Mesothelial cell of epicardium (in vitro differentiated cells): ENCODE measurements at regions not wholly inside any gene's neighbourhood (a gene's known extent, or its start where the extent isn't known, plus 50 kb on each side); places are given as distances from the start of the nearest gene placed in this dataset.
"Not testable (repeated sequence)": the region's sequence is repeated elsewhere in the genome, so short reads cannot be mapped to it uniquely, and the experiment has no call there.

Source experiments
- DNase-seq, 2 experiments: peaks; one replicate each; pipeline ENCODE4 v3.0.0; 2021; ENCODE audit warnings: low spot score in 2 of 2; ENCODE audit not compliant: unreplicated experiment in 2 of 2
- H3K27ac Mint-ChIP-seq: 2 replicates; pipeline ENCODE4 v1.8.0; 2021; ENCODE audit warnings: mixed read lengths
- H3K27me3 Mint-ChIP-seq: 2 replicates; pipeline ENCODE4 v1.8.0; 2021; ENCODE audit warnings: low read depth, mixed read lengths
- H3K36me3 Mint-ChIP-seq: 2 replicates; pipeline ENCODE4 v1.8.0; 2021; ENCODE audit warnings: mixed read lengths
- H3K4me1 Mint-ChIP-seq: 2 replicates; pipeline ENCODE4 v1.8.0; 2021; ENCODE audit warnings: mixed read lengths
- H3K4me3 Mint-ChIP-seq: 2 replicates; pipeline ENCODE4 v1.8.0; 2021; ENCODE audit warnings: mild to moderate bottlenecking, moderate library complexity, mixed read lengths
- H3K9me3 Mint-ChIP-seq: 2 replicates; pipeline ENCODE4 v1.8.0; 2021; ENCODE audit warnings: mixed read lengths
- CTCF ChIP-seq: fragments of 200-600 bp; sonication (generic); IDR thresholded peaks from one replicate; pipeline ENCODE4 v1.5.0; 2021; ENCODE audit warnings: antibody characterized with exemption; ENCODE audit not compliant: unreplicated experiment

DNA sequence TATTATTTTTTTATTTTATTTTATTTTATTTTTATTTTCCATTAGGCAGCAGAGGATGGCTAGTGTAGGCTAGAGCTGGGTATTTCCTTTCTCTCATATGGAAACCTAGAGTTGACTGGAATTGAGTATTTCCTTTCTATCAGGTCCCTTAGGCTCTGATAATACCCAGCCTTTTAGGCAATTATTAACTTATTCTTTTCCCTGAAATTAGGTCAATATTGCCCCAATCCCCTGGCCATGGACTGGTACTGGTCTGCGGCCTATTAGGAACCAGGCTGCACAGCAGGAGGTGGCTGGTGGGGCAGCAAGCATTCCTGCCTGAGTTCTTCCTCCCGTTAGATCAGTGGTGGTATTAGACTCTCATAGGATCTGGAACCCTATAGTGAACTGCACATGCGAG is 632.2 kb downstream of the TENT5A start:
- Mint-ChIP-seq H3K27me3 (no peaks in the 10 kb centered on the region), H3K36me3 (no peaks in the 10 kb centered on the region), H3K27ac (no peak overlapping the region), H3K4me1 (no peaks in the 10 kb centered on the region), H3K9me3 (peaks cover 27% of the 10 kb centered on the region), H3K4me3 (no peak overlapping the region)
- TF ChIP-seq CTCF, result no peak
- DNase-seq, result no peak

GRCh38 chr6:81105998-81106397 is 646.5 kb downstream of the TENT5A start:
- Mint-ChIP-seq H3K9me3 (peaks cover 15% of the 10 kb centered on the region), H3K27me3 (no peaks in the 10 kb centered on the region), H3K36me3 (no peaks in the 10 kb centered on the region), H3K4me3 (no peak overlapping the region), H3K27ac (no peak overlapping the region), H3K4me1 (peaks cover 32% of the 10 kb centered on the region)
- DNase-seq, result no peak
- TF ChIP-seq CTCF, result no peak

- no peak for TF ChIP-seq CTCF
- Mint-ChIP-seq H3K36me3 (no peaks in the 10 kb centered on the region), H3K9me3 (peaks cover 38% of the 10 kb centered on the region), H3K27me3 (no peaks in the 10 kb centered on the region), H3K4me1 (no peaks in the 10 kb centered on the region), H3K27ac (no peak overlapping the region), H3K4me3 (no peak overlapping the region)
- no peak for DNase-seq
Observed at GRCh38 chr6:81098109-81098814, 654.2 kb downstream of the TENT5A start.

- not testable (repeated sequence) for H3K4me3 Mint-ChIP-seq, H3K36me3 Mint-ChIP-seq, H3K27ac Mint-ChIP-seq, H3K4me1 Mint-ChIP-seq, H3K27me3 Mint-ChIP-seq, DNase-seq
- H3K9me3 Mint-ChIP-seq, result peaks cover 35% of the 10 kb centered on the region
Observed at GRCh38 chr6:81096464-81096863, 656.0 kb downstream of the TENT5A start.

DNA sequence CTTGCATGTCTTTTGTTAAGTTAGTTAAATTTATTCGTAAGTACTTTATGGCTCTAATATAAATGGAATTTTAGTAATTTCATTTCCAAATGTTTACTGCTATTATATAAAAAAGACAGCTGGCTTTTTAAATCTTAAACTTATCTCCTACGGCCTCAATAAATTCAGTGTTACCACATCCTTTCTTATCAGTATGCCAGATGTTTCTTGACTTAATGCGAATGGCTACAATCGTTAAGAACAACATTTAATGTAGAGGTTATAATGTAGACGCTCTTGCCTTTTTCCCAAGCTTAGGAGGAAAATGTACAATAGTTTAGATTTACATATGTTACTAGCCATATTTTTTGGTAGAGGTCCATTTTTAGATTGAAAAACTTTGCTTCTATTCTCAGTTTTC is 659.4 kb downstream of the TENT5A start:
- Mint-ChIP-seq H3K27ac (no peak overlapping the region), H3K36me3 (no peaks in the 10 kb centered on the region)

DNA sequence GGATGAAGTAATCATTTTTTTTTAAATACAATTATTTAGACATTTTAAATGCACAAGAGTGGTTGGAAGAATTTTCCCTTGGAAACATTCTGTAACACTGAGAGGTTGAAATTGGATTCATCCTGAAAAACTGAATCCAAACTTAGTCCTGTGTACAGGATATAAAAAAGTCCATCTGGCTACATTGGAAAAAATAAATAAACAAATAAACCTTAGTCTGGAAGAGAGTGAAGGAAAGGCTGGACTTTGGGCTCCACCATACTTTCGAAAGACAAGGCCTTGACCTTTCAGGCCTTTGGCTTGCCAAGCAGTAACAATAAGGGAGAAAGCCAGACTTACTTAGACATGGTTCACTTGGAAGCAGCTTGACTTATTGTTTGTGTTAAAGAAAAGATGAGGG is 664.3 kb downstream of the TENT5A start:
- Mint-ChIP-seq H3K36me3 (no peaks in the 10 kb centered on the region), H3K4me1 (peaks cover 6% of the 10 kb centered on the region), H3K27me3 (no peaks in the 10 kb centered on the region), H3K27ac (no peak overlapping the region), H3K4me3 (no peak overlapping the region), H3K9me3 (peaks cover 2% of the 10 kb centered on the region)
- TF ChIP-seq CTCF, result no peak
- DNase-seq, result no peak

More for the DNA sequence above, 659.4 kb downstream of the TENT5A start:
- Mint-ChIP-seq H3K4me3 (no peak overlapping the region), H3K9me3 (peaks cover 20% of the 10 kb centered on the region), H3K4me1 (no peaks in the 10 kb centered on the region), H3K27me3 (no peaks in the 10 kb centered on the region)
- no peak for DNase-seq
- no peak for TF ChIP-seq CTCF
